SK-MEL-5 (cell line): ENCODE measurements at regions not wholly inside any gene's neighbourhood (a gene's known extent, or its start where the extent isn't known, plus 50 kb on each side); places are given as distances from the start of the nearest gene placed in this dataset.

Experiments used
- DNase-seq: peaks from one replicate; pipeline ENCODE4 v3.0.0-alpha.2; 2016; ENCODE audit warnings: low read depth, low spot score
- in situ Hi-C: cut with HindIII; loops from 2 replicates; pipeline ENCODE4 v1.10.0; 2016; ENCODE audit warnings: low sequenced_read_pairs, high pct_unique_total_duplicates, low pct_unique_long_range_greater_than_20kb

- peak; percentile 66 for DNase-seq
- in situ Hi-C loops, result no loop called here
These were observed 65.7 kb upstream of the SLITRK2 start for GRCh38 chrX:145751943-145752342.
